Stimulated activated naive B cell treated with anti-CD40 and anti-IgM and Interleukin-4, amounts not matched to agents 10 μg/mL and 1 μg/mL and 100 μg/mL, for 72 hours (primary cell): ENCODE measurements at regions not wholly inside any gene's neighbourhood (a gene's known extent, or its start where the extent isn't known, plus 50 kb on each side); places are given as distances from the start of the nearest gene placed in this dataset.

Source experiments
- ATAC-seq, 2 donors: fragments of 150-1000 bp; cut with Tn5 transposase; replicated peaks; 2 replicates each; pipeline ENCODE4 v1.10.0; 2021; ENCODE audit warnings: moderate library complexity in 1 of 2
- DNase-seq: peaks from one replicate; pipeline ENCODE4 v3.0.0; 2021
- H3K27ac Mint-ChIP-seq: one replicate; pipeline ENCODE4 v1.8.0; 2022; ENCODE audit warnings: mild to moderate bottlenecking, mixed read lengths
- H3K27me3 Mint-ChIP-seq, 2 donors: one replicate each; pipeline ENCODE4 v1.8.0; 2022; ENCODE audit warnings: mixed read lengths in 2 of 2
- H3K36me3 Mint-ChIP-seq, 2 donors: one replicate each; pipeline ENCODE4 v1.8.0; 2022; ENCODE audit warnings: mixed read lengths in 2 of 2, mild to moderate bottlenecking in 1 of 2
- H3K4me1 Mint-ChIP-seq, 2 donors: one replicate each; pipeline ENCODE4 v1.8.0; 2022; ENCODE audit warnings: mixed read lengths in 2 of 2, mild to moderate bottlenecking in 1 of 2
- H3K4me3 Mint-ChIP-seq, 2 donors: one replicate each; pipeline ENCODE4 v1.8.0; 2022; ENCODE audit warnings: mild to moderate bottlenecking in 2 of 2, mixed read lengths in 2 of 2, moderate library complexity in 1 of 2
- H3K9me3 Mint-ChIP-seq, 2 donors: one replicate each; pipeline ENCODE4 v1.8.0; 2022; ENCODE audit warnings: mixed read lengths in 2 of 2, mild to moderate bottlenecking in 1 of 2

DNA sequence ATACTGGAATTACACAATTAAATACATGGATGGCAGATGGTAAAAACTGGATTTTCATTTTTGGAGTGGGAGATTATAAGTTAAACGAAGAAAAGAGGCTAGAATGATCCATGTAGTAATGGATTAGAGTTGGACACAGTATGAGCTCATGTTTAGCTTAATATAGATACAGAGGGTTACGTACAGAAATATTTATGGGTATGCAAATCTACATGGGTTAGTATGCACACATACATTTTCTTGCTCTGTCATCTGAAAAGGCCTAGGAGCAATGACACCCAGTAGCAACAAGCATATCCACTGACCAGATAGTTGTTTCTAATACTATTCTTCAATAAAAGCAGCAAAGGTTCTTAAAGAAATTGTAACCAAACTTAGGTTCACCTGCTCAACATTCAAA lies 366.4 kb downstream of the SEMA3D start:
- no peak overlapping the region for H3K4me3 Mint-ChIP-seq
- no peaks in the 10 kb centered on the region for H3K9me3 Mint-ChIP-seq
- ATAC-seq (no peak), DNase-seq (no peak)
- no peaks in the 10 kb centered on the region for H3K27me3 Mint-ChIP-seq
- no peaks in the 10 kb centered on the region for H3K4me1 Mint-ChIP-seq
- H3K36me3 Mint-ChIP-seq, result no peaks in the 10 kb centered on the region
- no peak overlapping the region for H3K27ac Mint-ChIP-seq

DNA sequence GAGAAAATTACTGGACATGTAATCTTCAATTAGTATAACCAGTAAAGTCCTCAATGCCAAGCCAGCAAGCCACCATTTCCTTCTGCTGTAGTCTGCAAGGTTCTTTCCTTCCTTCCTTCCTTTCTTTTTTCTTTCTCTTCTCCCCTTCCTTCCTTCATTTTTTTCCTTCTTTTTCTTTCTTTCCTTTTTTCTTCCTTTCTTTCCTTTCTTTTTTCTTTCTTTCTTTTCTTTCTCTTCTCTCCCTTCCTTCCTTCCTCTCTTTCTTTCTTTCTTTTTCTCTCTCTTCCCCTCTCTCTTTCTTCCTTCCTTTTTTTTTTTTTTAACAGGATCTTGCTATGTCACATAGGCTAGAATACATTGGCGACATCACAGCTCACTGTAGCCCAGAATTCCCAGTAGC lies 369.8 kb downstream of the SEMA3D start:
- no peak for DNase-seq
- H3K4me1 Mint-ChIP-seq, result no peaks in the 10 kb centered on the region
- no peak overlapping the region for H3K27ac Mint-ChIP-seq
- H3K4me3 Mint-ChIP-seq, result no peak overlapping the region
- no peaks in the 10 kb centered on the region for H3K9me3 Mint-ChIP-seq
- no peaks in the 10 kb centered on the region for H3K36me3 Mint-ChIP-seq
- H3K27me3 Mint-ChIP-seq, result no peaks in the 10 kb centered on the region
- ATAC-seq, result no peak

DNA sequence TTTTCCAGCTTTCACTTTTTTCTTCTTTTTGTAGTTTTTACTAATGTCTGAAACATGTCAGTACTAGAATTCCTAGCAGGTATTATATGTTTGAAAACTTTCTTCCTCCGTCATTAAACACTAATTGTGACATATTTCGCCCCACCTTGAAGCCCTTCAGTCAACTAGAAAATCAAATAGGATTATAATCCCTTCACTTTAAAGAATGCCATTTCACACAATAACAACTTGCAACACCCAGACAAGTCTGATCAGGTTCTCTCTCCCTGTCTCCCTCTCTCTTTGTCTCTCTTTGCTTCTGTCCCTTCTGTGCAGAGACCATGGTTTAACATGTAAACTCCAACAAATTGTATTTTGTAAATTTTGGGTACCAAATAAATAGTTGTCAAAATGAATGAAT lies 373.5 kb downstream of the SEMA3D start:
- Mint-ChIP-seq H3K27ac (no peak overlapping the region), H3K27me3 (no peaks in the 10 kb centered on the region), H3K36me3 (no peaks in the 10 kb centered on the region), H3K4me3 (no peak overlapping the region), H3K4me1 (no peaks in the 10 kb centered on the region), H3K9me3 (no peaks in the 10 kb centered on the region)
- no peak for ATAC-seq
- DNase-seq, result no peak

DNA sequence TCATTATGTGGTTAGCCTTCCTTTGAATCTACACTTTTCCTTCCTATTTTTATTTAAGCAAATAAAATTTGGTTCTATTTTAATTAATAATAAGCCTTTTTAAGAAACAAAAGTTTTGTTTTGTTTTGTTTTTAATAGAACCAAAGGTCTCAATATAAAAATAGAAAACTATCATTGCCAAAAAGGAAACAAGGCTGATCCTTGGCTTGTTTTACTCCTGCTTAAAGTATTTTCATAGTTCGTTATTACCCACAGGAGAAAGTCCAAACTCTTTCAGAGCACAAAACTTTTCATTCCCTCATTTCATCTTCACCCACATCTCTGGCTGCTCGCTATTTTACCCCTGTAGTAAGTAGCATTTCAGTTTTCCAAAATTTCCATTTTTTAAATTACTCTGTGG lies 374.8 kb downstream of the SEMA3D start:
- H3K36me3 Mint-ChIP-seq, result no peaks in the 10 kb centered on the region
- no peak for DNase-seq
- no peak overlapping the region for H3K4me3 Mint-ChIP-seq
- no peaks in the 10 kb centered on the region for H3K27me3 Mint-ChIP-seq
- no peaks in the 10 kb centered on the region for H3K4me1 Mint-ChIP-seq
- ATAC-seq, result no peak
- no peak overlapping the region for H3K27ac Mint-ChIP-seq
- no peaks in the 10 kb centered on the region for H3K9me3 Mint-ChIP-seq

DNA sequence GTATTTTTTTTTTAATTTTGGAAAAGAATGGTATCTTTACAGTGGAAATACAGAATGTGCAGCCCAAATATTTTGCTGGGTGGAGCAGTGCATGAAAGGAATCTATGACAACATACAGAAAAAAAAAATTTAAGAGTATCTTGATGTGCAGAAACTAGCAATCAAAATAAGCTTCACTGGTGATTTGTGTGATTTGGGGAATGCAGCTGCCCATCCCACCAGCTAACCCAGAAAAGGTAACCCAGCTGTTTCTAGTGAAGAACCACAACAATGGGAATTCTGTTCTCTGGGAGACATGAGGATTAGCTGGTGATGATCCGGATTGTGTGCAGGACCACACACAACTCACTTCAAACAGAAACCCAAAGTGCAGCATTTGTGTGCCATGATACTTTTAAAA lies 375.5 kb downstream of the SEMA3D start:
- H3K4me3 Mint-ChIP-seq, result no peak overlapping the region
- no peaks in the 10 kb centered on the region for H3K4me1 Mint-ChIP-seq
- H3K27ac Mint-ChIP-seq, result no peak overlapping the region
- H3K27me3 Mint-ChIP-seq, result no peaks in the 10 kb centered on the region
- DNase-seq, result no peak
- ATAC-seq, result no peak
- no peaks in the 10 kb centered on the region for H3K36me3 Mint-ChIP-seq
- H3K9me3 Mint-ChIP-seq, result no peaks in the 10 kb centered on the region

DNA sequence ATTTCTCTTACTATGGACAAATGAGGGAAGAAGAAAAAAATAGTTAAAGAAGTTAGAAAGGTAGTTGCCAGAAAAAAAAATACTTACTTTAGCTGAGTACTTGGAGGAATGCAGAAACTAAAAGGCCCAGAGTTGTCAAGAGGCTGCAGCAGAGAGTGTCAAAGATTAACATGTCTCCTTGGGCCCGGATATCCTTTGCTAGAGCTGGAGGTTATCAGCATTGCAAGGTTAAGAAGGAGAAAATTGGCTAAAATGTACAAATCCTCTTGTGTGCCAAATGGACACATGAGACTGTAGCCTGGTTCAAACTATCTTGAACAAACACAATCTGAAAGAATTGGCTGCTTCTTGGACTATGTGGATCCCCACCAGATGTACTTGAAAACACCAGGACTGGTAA lies 377.0 kb downstream of the SEMA3D start:
- no peak overlapping the region for H3K27ac Mint-ChIP-seq
- H3K27me3 Mint-ChIP-seq, result no peaks in the 10 kb centered on the region
- no peaks in the 10 kb centered on the region for H3K36me3 Mint-ChIP-seq
- ATAC-seq (no peak), DNase-seq (no peak)
- H3K4me1 Mint-ChIP-seq, result no peaks in the 10 kb centered on the region
- H3K9me3 Mint-ChIP-seq, result no peaks in the 10 kb centered on the region
- no peak overlapping the region for H3K4me3 Mint-ChIP-seq

DNA sequence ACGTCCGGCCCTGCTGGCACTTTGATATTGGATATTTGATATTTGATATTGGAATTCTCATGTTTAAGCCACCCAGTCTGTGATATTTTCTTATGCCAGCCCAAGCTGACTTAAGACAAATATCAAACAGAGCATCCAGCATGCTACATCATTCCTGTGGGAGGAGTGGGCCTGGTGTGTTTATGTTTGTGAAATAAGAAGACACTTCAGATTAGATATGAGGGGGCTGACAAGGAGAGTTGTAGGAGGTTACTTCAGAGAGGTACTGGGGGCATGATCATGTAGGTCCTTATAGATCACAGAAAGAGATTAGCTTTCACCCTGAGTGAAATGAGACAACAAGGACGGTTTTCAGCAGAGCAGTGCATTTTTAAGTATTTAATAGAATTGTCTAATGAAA lies 382.9 kb downstream of the SEMA3D start:
- Mint-ChIP-seq H3K36me3 (no peaks in the 10 kb centered on the region), H3K4me1 (no peaks in the 10 kb centered on the region), H3K27me3 (no peaks in the 10 kb centered on the region), H3K4me3 (no peak overlapping the region), H3K9me3 (peaks cover 0 to 3% of the 10 kb centered on the region in 2 donors), H3K27ac (no peak overlapping the region)
- no peak for DNase-seq
- no peak for ATAC-seq

DNA sequence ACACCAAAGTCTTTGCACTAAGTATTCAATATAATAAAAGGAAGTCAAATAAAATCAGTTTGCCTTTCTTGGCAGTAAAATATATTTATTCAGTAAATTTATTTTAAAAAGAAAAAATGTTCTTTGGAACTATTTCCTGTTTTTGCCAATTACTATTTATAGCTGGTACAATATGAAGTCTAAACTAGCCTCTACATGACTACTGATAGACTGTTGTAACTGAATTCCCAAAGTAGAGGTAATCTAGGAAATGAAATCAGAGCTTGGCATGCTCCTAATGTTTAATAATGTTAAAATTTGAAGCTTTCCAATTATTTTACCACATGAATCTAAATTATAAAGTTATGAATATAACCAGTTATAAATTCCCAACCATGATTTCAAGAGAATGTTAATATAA lies 385.5 kb downstream of the SEMA3D start:
- Mint-ChIP-seq H3K4me3 (no peak overlapping the region), H3K27me3 (no peaks in the 10 kb centered on the region), H3K4me1 (no peaks in the 10 kb centered on the region), H3K36me3 (no peaks in the 10 kb centered on the region), H3K9me3 (peaks cover 5 to 7% of the 10 kb centered on the region in 2 donors), H3K27ac (no peak overlapping the region)
- no peak for DNase-seq
- no peak for ATAC-seq

DNA sequence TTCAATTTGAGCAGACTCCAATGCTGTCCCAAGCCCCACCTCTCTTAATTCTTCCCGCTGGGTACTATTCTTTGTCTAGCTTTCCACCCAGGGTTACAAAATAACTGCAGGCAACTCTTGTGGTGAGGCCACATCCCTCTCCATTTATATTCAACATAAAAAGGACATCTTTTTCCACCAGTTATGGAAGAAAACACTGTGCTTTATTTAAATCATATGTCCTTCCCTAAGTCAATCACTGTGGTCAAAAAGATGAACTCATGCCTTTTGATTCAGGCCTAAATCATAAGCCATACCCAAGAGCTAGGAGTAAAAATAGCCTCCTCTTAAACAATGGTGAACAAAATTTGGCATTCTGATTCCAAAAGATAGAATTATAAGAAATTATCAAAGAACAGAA lies 386.0 kb downstream of the SEMA3D start:
- H3K27ac Mint-ChIP-seq, result no peak overlapping the region
- DNase-seq (no peak), ATAC-seq (no peak)
- no peaks in the 10 kb centered on the region for H3K36me3 Mint-ChIP-seq
- H3K4me3 Mint-ChIP-seq, result no peak overlapping the region
- H3K9me3 Mint-ChIP-seq, result peaks cover 9 to 10% of the 10 kb centered on the region in 2 donors
- H3K4me1 Mint-ChIP-seq, result no peaks in the 10 kb centered on the region
- H3K27me3 Mint-ChIP-seq, result no peaks in the 10 kb centered on the region

DNA sequence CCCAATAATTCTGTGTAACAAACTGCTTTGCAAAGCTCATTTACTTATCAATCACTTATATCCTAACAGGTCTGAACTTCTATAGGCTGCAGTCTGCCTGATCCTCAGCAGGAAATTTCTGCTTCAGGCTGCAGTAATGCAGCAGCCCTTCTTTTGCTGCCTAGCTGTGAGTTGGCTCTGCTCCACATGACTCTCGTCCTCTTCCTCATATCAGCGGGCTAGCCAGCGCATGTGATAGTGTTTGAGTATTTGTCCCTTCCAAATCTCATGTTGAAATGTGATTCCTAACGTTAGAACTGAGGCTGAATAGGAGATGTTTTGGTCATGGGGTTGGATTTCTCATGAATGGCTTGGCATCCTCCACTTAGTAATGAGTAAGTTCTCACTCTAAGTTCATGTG lies 387.8 kb downstream of the SEMA3D start:
- Mint-ChIP-seq H3K4me1 (no peaks in the 10 kb centered on the region), H3K9me3 (peaks cover 9 to 11% of the 10 kb centered on the region in 2 donors), H3K4me3 (no peak overlapping the region), H3K27me3 (no peaks in the 10 kb centered on the region), H3K27ac (no peak overlapping the region), H3K36me3 (no peaks in the 10 kb centered on the region)
- ATAC-seq, result no peak
- no peak for DNase-seq

DNA sequence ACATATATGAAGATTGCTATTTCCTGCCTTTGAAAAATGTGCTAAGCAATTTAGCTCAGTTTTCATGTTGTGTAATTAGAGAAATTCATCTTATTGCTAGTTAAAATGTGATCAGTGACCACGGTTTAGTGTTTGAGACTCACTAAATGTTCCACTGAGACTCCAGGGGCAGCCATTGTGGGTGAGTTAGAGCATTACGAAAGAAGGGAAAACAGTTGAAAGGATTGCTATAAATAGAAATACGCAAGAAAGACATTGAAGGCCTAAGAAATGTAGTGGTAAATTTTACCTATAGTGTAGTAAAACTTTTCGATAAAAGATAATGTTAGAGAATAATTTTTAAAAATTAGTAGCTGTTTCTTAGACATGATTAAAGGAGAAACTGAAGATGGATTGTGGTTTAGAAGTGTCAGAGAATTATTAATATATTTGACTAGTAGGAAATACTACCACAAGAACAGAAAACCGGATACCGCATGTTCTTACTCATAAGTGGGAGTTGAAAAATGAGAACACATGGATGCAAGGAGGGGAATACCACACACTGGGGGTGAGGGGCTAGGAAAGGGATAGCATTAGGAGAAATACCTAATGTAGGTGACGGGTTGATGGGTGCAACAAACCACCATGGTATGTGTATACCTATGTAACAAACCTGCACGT lies 394.5 kb downstream of the SEMA3D start:
- H3K4me1 Mint-ChIP-seq, result no peaks in the 10 kb centered on the region
- ATAC-seq (no peak), DNase-seq (no peak)
- H3K4me3 Mint-ChIP-seq, result no peak overlapping the region
- no peaks in the 10 kb centered on the region for H3K36me3 Mint-ChIP-seq
- H3K9me3 Mint-ChIP-seq, result peaks cover 7 to 11% of the 10 kb centered on the region in 2 donors
- no peaks in the 10 kb centered on the region for H3K27me3 Mint-ChIP-seq
- H3K27ac Mint-ChIP-seq, result no peak overlapping the region

DNA sequence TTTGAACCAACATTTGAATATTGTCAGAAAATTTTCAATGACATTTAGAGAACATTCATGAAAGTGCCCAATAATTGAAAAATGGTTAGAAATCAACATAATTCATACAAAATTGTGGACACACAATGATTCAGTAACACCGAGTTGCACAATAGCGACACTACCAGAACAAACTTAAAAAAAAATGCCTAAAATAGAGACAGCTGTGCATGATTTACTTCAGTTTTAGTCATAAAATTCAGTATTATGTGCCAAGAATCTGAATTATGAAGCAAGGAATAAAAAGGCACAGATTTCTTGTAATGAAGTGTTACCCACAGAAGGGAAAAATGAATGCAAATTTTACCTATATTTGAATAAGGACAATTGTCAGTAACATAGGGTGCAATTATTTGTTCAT lies 396.0 kb downstream of the SEMA3D start:
- no peak for DNase-seq
- ATAC-seq, result no peak
- no peaks in the 10 kb centered on the region for H3K4me1 Mint-ChIP-seq

DNA sequence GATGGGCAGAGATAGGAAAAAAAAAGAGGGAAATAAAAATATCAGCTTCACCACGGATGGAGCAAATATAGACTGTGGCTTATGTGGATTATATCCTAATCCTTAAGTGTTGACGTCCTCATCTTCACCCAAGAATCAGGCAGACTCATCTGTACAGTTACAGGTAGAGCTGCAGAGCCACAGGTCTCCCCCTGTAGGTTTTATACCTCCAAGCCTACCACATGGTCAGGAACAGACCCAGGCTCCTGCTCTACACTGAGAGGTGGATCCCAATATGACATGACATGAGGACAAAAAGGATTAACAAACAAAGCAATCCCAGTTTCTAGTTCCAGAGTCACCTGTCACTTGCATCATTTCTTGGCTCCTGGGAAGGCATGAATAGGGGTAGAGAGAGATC lies 400.8 kb downstream of the SEMA3D start:
- DNase-seq (no peak), ATAC-seq (no peak)
- no peaks in the 10 kb centered on the region for H3K9me3 Mint-ChIP-seq
- H3K4me1 Mint-ChIP-seq, result no peaks in the 10 kb centered on the region
- H3K36me3 Mint-ChIP-seq, result no peaks in the 10 kb centered on the region
- H3K27me3 Mint-ChIP-seq, result no peaks in the 10 kb centered on the region
- H3K4me3 Mint-ChIP-seq, result no peak overlapping the region
- no peak overlapping the region for H3K27ac Mint-ChIP-seq

More for the DNA sequence above, 396.0 kb downstream of the SEMA3D start:
- no peaks in the 10 kb centered on the region for H3K27me3 Mint-ChIP-seq
- no peak overlapping the region for H3K27ac Mint-ChIP-seq
- peaks cover 0 to under 1% of the 10 kb centered on the region in 2 donors for H3K9me3 Mint-ChIP-seq
- no peaks in the 10 kb centered on the region for H3K36me3 Mint-ChIP-seq
- no peak overlapping the region for H3K4me3 Mint-ChIP-seq

DNA sequence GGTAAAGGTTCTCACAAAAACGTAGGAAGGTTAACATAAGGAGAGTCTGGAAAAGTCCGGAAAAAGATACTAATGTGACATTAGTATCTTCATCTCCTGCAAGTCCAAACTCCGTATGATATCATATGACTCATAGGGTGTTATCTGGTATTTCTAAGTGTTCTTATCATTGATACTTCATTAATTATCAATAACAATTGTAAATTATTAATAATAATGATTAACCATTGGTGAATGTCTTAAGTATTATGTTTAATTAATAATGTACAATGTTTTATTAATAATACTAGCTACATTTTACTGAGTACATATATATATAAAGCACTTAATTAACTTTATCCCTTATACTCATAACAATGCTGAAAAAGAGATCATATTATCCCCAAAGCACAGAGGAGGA lies 402.4 kb downstream of the SEMA3D start:
- ATAC-seq (no peak), DNase-seq (no peak)
- H3K4me3 Mint-ChIP-seq, result no peak overlapping the region
- H3K36me3 Mint-ChIP-seq, result no peaks in the 10 kb centered on the region
- H3K4me1 Mint-ChIP-seq, result no peaks in the 10 kb centered on the region
- H3K9me3 Mint-ChIP-seq, result no peaks in the 10 kb centered on the region
- no peak overlapping the region for H3K27ac Mint-ChIP-seq
- no peaks in the 10 kb centered on the region for H3K27me3 Mint-ChIP-seq

DNA sequence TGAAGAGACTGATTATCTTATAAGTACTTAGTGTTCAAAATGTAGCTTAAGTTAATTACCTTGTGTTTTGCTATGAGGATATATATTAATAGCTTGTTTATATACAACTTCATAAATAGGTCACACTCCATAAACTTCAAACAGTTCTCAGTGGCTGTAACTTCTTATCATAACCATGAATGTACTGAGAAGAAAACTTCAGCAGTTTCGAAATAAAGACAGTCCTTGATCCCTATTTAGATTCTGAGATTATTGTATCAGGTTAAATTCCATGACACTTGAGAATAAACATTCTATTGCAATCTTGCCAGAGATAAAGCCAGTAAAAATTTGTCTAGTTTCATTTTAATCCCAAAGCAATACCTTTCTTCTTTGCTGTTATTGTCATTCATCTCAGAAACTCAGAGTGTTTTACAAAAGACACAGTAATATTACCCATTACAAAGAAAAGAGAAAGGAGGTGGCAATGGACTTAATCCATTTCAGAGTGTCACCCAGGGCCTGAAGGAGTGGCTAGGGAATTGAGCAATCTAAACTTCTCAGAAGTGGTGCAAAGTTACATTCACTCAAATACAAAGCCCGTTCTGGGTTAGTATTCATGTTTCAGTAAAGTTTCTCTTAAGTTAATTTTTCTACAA lies 403.6 kb downstream of the SEMA3D start:
- DNase-seq (no peak), ATAC-seq (no peak)
- Mint-ChIP-seq H3K27ac (no peak overlapping the region), H3K36me3 (no peaks in the 10 kb centered on the region), H3K27me3 (no peaks in the 10 kb centered on the region), H3K4me3 (no peak overlapping the region), H3K9me3 (peaks cover 0 to under 1% of the 10 kb centered on the region in 2 donors), H3K4me1 (no peaks in the 10 kb centered on the region)
